ENCODE measurements at regions not wholly inside any gene's neighbourhood (a gene's known extent, or its start where the extent isn't known, plus 50 kb on each side); places are given as distances from the start of the nearest gene placed in this dataset.

DNA sequence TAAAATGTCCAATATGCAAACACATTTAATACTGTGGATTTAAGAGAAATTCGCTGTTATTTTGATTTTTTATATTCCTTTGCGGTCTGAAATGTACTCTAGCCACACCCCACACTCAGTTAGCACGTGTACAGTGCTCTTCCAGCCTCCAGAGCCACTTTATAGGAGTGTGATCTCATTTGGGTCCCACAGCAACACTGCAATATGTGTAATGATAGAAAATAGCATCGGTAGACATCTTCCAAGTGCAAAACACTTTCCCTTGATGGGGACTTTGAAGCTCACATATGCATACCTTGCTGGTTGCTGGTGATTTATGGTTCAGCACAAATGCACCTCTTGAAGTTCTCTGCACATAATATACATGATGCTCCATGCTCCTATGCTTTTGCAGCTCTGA, 148.3 kb downstream of the GAS1 start:
- TF ChIP-seq, protein P1, sequence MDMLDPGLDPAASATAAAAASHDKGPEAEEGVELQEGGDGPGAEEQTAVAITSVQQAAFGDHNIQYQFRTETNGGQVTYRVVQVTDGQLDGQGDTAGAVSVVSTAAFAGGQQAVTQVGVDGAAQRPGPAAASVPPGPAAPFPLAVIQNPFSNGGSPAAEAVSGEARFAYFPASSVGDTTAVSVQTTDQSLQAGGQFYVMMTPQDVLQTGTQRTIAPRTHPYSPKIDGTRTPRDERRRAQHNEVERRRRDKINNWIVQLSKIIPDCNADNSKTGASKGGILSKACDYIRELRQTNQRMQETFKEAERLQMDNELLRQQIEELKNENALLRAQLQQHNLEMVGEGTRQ (IDR thresholded peaks at IDR 0.05; ENCODE audit: borderline replicate concordance, low read depth, low read length): no peak
- TF ChIP-seq, protein P2, sequence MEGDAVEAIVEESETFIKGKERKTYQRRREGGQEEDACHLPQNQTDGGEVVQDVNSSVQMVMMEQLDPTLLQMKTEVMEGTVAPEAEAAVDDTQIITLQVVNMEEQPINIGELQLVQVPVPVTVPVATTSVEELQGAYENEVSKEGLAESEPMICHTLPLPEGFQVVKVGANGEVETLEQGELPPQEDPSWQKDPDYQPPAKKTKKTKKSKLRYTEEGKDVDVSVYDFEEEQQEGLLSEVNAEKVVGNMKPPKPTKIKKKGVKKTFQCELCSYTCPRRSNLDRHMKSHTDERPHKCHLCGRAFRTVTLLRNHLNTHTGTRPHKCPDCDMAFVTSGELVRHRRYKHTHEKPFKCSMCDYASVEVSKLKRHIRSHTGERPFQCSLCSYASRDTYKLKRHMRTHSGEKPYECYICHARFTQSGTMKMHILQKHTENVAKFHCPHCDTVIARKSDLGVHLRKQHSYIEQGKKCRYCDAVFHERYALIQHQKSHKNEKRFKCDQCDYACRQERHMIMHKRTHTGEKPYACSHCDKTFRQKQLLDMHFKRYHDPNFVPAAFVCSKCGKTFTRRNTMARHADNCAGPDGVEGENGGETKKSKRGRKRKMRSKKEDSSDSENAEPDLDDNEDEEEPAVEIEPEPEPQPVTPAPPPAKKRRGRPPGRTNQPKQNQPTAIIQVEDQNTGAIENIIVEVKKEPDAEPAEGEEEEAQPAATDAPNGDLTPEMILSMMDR (IDR thresholded peaks at IDR 0.05): no peak
- TF ChIP-seq SIN3A (IDR thresholded peaks at IDR 0.05; ENCODE audit: borderline replicate concordance, low read depth, low read length) (no peak), NFIC (IDR thresholded peaks at IDR 0.05; ENCODE audit: borderline replicate concordance) (no peak), EP300 (IDR thresholded peaks at IDR 0.05; ENCODE audit: borderline replicate concordance in 1 of 2, low read depth in 1 of 2, low read length in 1 of 2) (no peak), RAD21 (IDR thresholded peaks at IDR 0.05; ENCODE audit: low read length) (no peak), POLR2AphosphoS5 (IDR thresholded peaks at IDR 0.05; ENCODE audit: low read depth, low read length) (no peak), TAF1 (IDR thresholded peaks at IDR 0.05; ENCODE audit: borderline replicate concordance, low read depth, low read length) (no peak), JUND (IDR thresholded peaks at IDR 0.05) (no peak), CHD2 (IDR thresholded peaks at IDR 0.05; ENCODE audit: low read length, partially characterized antibody) (no peak), FOSL2 (IDR thresholded peaks at IDR 0.05; ENCODE audit: borderline replicate concordance, low read depth) (no peak)
- TF ChIP-seq, protein P3, sequence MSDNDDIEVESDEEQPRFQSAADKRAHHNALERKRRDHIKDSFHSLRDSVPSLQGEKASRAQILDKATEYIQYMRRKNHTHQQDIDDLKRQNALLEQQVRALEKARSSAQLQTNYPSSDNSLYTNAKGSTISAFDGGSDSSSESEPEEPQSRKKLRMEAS (IDR thresholded peaks at IDR 0.05; ENCODE audit: low read depth): no peak
- TF ChIP-seq, protein P4, sequence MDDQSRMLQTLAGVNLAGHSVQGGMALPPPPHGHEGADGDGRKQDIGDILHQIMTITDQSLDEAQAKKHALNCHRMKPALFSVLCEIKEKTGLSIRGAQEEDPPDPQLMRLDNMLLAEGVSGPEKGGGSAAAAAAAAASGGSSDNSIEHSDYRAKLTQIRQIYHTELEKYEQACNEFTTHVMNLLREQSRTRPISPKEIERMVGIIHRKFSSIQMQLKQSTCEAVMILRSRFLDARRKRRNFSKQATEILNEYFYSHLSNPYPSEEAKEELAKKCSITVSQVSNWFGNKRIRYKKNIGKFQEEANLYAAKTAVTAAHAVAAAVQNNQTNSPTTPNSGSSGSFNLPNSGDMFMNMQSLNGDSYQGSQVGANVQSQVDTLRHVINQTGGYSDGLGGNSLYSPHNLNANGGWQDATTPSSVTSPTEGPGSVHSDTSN (IDR thresholded peaks at IDR 0.05): no peak

All from SK-N-SH (cell line).